Ishikawa (cell line): ENCODE measurements at regions not wholly inside any gene's neighbourhood (a gene's known extent, or its start where the extent isn't known, plus 50 kb on each side); places are given as distances from the start of the nearest gene placed in this dataset.

Experiments used
- CEBPB ChIP-seq: IDR thresholded peaks from 2 replicates; pipeline ENCODE4 v1.6.1; 2012
- EP300 ChIP-seq: IDR thresholded peaks from 2 replicates; pipeline ENCODE4 v1.6.1; 2012; ENCODE audit warnings: borderline replicate concordance
- MAX ChIP-seq: IDR thresholded peaks from 2 replicates; pipeline ENCODE4 v1.6.1; 2012
- NFIC ChIP-seq: IDR thresholded peaks from 2 replicates; pipeline ENCODE4 v1.6.1; 2012
- RAD21 ChIP-seq: IDR thresholded peaks from 2 replicates; pipeline ENCODE4 v1.6.1; 2012; ENCODE audit warnings: low read depth
- REST ChIP-seq: IDR thresholded peaks from 2 replicates; pipeline ENCODE4 v1.6.1; 2012; ENCODE audit warnings: low read depth, mild to moderate bottlenecking
- TAF1 ChIP-seq: IDR thresholded peaks from 2 replicates; pipeline ENCODE4 v1.6.1; 2012; ENCODE audit warnings: low read depth, mild to moderate bottlenecking
- TCF12 ChIP-seq: IDR thresholded peaks from 2 replicates; pipeline ENCODE4 v1.6.1; 2012; ENCODE audit warnings: low read depth
- TEAD4 ChIP-seq: IDR thresholded peaks from 2 replicates; pipeline ENCODE4 v1.6.1; 2012
- YY1 ChIP-seq: IDR thresholded peaks from 2 replicates; pipeline ENCODE4 v1.6.1; 2012; ENCODE audit warnings: low read depth
- ZBTB7A ChIP-seq: IDR thresholded peaks from 2 replicates; pipeline ENCODE4 v1.6.1; 2012; ENCODE audit warnings: low read depth
- TF ChIP-seq, protein P1 (sequence below): IDR thresholded peaks from 2 replicates; pipeline ENCODE4 v1.6.1; 2012

GRCh38 chr1:193418745-193419058, 232.3 kb upstream of the B3GALT2 start:
- no peak for TF ChIP-seq YY1
- no peak for TF ChIP-seq CEBPB
- TF ChIP-seq REST: no peak
- TF ChIP-seq NFIC: no peak
- TF ChIP-seq TCF12: no peak
- TF ChIP-seq TAF1: no peak
- no peak for TF ChIP-seq RAD21
- no peak for TF ChIP-seq MAX
- no peak for TF ChIP-seq EP300
- TF ChIP-seq, protein P1, sequence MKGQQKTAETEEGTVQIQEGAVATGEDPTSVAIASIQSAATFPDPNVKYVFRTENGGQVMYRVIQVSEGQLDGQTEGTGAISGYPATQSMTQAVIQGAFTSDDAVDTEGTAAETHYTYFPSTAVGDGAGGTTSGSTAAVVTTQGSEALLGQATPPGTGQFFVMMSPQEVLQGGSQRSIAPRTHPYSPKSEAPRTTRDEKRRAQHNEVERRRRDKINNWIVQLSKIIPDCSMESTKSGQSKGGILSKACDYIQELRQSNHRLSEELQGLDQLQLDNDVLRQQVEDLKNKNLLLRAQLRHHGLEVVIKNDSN: no peak
- TF ChIP-seq ZBTB7A: no peak
- no peak for TF ChIP-seq TEAD4
